Hepatocyte (in vitro differentiated cells): ENCODE measurements at regions not wholly inside any gene's neighbourhood (a gene's known extent, or its start where the extent isn't known, plus 50 kb on each side); places are given as distances from the start of the nearest gene placed in this dataset.

ENCODE experiments used
- EZH2phosphoT487 ChIP-seq: fragments of 200-600 bp; sonication (generic); IDR thresholded peaks from one replicate; pipeline ENCODE4 v1.6.1; 2018; ENCODE audit warnings: antibody characterized with exemption, mild to moderate bottlenecking, low read depth, moderate library complexity; ENCODE audit not compliant: unreplicated experiment, severe bottlenecking
- TF ChIP-seq, protein P1 (sequence below): fragments of 200-600 bp; sonication (generic); IDR thresholded peaks from 2 replicates; pipeline ENCODE4 v1.5.1; 2016; ENCODE audit warnings: antibody characterized with exemption, mild to moderate bottlenecking; ENCODE audit not compliant: poor library complexity

- no peak for TF ChIP-seq EZH2phosphoT487
- TF ChIP-seq, protein P1, sequence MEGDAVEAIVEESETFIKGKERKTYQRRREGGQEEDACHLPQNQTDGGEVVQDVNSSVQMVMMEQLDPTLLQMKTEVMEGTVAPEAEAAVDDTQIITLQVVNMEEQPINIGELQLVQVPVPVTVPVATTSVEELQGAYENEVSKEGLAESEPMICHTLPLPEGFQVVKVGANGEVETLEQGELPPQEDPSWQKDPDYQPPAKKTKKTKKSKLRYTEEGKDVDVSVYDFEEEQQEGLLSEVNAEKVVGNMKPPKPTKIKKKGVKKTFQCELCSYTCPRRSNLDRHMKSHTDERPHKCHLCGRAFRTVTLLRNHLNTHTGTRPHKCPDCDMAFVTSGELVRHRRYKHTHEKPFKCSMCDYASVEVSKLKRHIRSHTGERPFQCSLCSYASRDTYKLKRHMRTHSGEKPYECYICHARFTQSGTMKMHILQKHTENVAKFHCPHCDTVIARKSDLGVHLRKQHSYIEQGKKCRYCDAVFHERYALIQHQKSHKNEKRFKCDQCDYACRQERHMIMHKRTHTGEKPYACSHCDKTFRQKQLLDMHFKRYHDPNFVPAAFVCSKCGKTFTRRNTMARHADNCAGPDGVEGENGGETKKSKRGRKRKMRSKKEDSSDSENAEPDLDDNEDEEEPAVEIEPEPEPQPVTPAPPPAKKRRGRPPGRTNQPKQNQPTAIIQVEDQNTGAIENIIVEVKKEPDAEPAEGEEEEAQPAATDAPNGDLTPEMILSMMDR: no peak
Observed at GRCh38 chr3:55147856-55148720, 220.2 kb upstream of the LRTM1 start.
